ENCODE measurements at regions not wholly inside any gene's neighbourhood (a gene's known extent, or its start where the extent isn't known, plus 50 kb on each side); places are given as distances from the start of the nearest gene placed in this dataset.
A peak's percentile ranks its signal among the peaks of the same experiment; 100 is the strongest.
"Not testable (repeated sequence)": the region's sequence is repeated elsewhere in the genome, so short reads cannot be mapped to it uniquely, and the experiment has no call there.

DNA sequence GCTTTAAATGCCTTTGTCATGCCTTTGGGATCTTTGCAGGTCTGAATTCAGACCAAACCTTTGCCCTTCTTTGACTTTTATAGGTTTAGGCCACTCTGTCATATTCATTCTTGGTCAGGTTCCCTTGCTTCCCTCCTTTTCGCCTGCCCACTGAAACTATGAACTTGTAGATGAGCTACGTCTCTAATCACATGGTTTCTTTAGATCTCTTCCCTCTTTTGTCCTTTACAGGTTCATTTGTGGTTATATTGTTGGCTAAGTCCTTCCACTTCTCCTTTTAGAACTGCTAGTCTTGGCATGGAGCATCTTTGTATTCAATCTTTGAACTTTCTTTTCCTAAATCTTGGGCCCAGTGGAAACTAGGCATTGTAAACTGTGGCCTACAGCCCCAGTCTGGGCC lies 104.0 kb upstream of the ZEB1 start:
- H3K4me1 Mint-ChIP-seq (ENCODE audit: low read depth), result no peaks in the 10 kb centered on the region
- no peak overlapping the region for H3K27ac Mint-ChIP-seq
- no peaks in the 10 kb centered on the region for H3K36me3 Mint-ChIP-seq (ENCODE audit: low read depth)
- H3K27me3 Mint-ChIP-seq, result no peaks in the 10 kb centered on the region
- no peak overlapping the region for H3K4me3 Mint-ChIP-seq
- H3K9me3 Mint-ChIP-seq, result no peaks in the 10 kb centered on the region

DNA sequence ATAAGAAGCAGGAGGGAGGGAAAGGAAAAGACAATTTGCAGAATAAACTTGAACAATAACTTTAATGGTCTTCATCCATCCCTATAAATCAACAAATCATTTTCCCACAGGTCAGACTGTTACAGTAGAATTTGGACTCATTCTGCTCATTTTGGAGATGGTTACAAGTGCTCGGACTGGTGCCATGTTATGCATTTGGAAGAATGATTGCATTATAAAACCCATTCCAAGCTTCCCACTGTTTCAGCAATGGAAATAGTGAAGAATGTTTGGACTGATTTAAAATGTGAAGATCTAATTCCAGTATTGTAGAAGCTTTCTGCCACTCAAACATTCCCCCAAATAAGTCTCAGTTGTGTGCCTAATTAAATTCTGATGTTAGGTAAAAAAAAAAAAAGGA lies 99.7 kb upstream of the ZEB1 start:
- H3K4me1 Mint-ChIP-seq (ENCODE audit: low read depth), result no peaks in the 10 kb centered on the region
- no peak overlapping the region for H3K27ac Mint-ChIP-seq
- no peaks in the 10 kb centered on the region for H3K27me3 Mint-ChIP-seq

DNA sequence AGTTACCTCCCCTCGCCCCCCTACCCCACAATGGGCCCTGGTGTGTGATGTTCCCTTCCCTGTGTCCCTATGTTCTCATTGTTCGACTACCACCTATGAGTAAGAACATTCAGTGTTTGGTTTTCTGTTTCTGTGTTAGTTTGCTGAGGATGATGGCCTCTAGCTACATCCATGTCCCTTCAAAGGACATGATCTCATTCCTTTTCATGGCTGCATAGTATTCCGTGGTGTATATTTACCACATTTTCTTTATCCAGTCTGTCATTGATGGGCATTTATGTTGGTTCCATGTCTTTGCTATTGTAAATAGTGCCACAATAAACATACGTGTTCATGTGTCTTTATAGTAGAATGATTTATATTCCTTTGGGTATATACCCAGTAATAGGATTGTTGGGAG lies 90.2 kb upstream of the ZEB1 start:
- H3K4me3 Mint-ChIP-seq; H3K27ac Mint-ChIP-seq; H3K36me3 Mint-ChIP-seq (ENCODE audit: low read depth); H3K9me3 Mint-ChIP-seq; H3K27me3 Mint-ChIP-seq; H3K4me1 Mint-ChIP-seq (ENCODE audit: low read depth): not testable (repeated sequence)

More for the DNA sequence above, 99.7 kb upstream of the ZEB1 start:
- H3K9me3 Mint-ChIP-seq, result no peaks in the 10 kb centered on the region
- H3K4me3 Mint-ChIP-seq, result no peak overlapping the region
- no peaks in the 10 kb centered on the region for H3K36me3 Mint-ChIP-seq (ENCODE audit: low read depth)

DNA sequence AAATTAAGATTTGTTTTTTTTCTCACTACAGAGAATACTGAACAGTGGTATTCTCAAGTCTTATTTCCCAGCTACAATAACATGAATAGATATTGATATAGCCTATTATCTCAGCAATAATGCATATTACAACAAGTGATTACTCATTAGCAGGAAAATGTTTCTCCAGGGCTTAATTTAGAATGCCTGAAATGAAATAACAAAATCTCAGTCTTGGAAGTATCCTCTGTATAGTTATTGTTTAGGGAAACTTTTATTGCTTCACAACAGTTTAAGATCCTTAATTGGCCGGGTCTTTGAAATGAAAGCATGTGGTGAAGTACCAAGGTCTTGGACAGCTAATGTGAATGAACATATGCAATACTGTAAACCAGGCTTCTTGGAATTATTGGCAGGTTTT lies 79.1 kb upstream of the ZEB1 start:
- H3K4me1 Mint-ChIP-seq (ENCODE audit: low read depth), result peaks cover 18% of the 10 kb centered on the region
- H3K27ac Mint-ChIP-seq, result no peak overlapping the region
- H3K36me3 Mint-ChIP-seq (ENCODE audit: low read depth), result no peaks in the 10 kb centered on the region
- H3K27me3 Mint-ChIP-seq, result no peaks in the 10 kb centered on the region
- H3K9me3 Mint-ChIP-seq, result no peaks in the 10 kb centered on the region
- no peak overlapping the region for H3K4me3 Mint-ChIP-seq

DNA sequence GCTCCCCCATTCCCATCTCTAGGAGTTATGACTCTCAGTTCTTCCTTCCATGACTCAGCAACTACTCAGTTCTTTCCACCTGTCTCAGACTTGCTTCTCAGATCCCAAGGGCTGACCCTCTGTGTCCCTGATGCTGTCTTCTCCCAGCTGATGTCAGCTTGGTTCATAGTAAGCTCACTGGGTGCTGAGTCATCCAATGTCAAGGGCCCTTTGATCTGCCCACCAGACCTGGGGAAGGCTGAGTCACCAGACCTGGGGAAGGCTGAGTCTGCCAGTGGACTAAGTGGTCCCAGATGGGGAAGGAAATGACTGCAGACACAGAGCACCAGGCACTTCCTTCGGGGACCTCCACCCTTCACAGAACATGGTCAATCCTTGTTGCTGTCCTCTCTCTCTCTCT lies 76.1 kb upstream of the ZEB1 start:
- no peak overlapping the region for H3K4me3 Mint-ChIP-seq
- no peaks in the 10 kb centered on the region for H3K27me3 Mint-ChIP-seq
- H3K4me1 Mint-ChIP-seq (ENCODE audit: low read depth), result peaks cover 18% of the 10 kb centered on the region
- H3K36me3 Mint-ChIP-seq (ENCODE audit: low read depth), result no peaks in the 10 kb centered on the region
- peaks cover under 1% of the 10 kb centered on the region for H3K9me3 Mint-ChIP-seq
- H3K27ac Mint-ChIP-seq, result peak overlapping the region; percentile 34

DNA sequence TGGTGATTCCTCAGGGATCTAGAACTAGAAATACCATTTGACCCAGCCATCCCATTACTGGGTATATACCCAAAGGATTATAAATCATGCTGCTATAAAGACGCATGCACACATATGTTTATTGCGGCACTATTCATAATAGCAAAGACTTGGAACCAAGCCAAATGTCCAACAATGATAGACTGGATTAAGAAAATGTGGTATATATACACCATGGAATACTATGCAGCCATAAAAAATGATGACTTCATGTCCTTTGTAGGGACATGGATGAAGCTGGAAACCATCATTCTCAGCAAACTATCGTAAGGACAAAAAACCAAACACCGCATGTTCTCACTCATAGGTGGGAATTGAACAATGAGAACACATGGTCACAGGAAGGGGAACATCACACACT lies 67.9 kb upstream of the ZEB1 start:
- H3K27ac Mint-ChIP-seq; H3K4me1 Mint-ChIP-seq (ENCODE audit: low read depth); H3K27me3 Mint-ChIP-seq; H3K4me3 Mint-ChIP-seq; H3K9me3 Mint-ChIP-seq; H3K36me3 Mint-ChIP-seq (ENCODE audit: low read depth): not testable (repeated sequence)

DNA sequence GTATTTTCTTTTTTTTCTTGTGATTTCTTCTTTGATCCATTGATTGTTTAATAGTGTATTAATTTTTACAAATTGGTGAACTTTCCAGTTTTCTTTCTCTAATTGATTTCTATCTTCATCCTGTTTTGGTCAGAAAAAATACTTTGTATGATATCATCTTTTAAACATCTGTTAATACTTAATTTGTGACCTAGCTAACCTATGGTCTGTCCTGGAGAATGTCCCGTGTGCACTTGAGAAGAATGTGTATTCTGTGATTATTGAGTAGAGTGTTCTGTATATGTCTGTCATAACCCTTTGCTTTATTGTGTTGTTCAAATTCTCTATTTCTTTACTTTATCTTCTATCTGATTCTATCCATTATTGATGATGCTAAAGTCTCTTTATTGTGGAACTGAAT lies 65.8 kb upstream of the ZEB1 start:
- Mint-ChIP-seq H3K27me3 (peaks cover 15% of the 10 kb centered on the region), H3K4me1 (ENCODE audit: low read depth) (no peaks in the 10 kb centered on the region), H3K9me3 (no peaks in the 10 kb centered on the region), H3K36me3 (ENCODE audit: low read depth) (no peaks in the 10 kb centered on the region), H3K27ac (no peak overlapping the region), H3K4me3 (no peak overlapping the region)

DNA sequence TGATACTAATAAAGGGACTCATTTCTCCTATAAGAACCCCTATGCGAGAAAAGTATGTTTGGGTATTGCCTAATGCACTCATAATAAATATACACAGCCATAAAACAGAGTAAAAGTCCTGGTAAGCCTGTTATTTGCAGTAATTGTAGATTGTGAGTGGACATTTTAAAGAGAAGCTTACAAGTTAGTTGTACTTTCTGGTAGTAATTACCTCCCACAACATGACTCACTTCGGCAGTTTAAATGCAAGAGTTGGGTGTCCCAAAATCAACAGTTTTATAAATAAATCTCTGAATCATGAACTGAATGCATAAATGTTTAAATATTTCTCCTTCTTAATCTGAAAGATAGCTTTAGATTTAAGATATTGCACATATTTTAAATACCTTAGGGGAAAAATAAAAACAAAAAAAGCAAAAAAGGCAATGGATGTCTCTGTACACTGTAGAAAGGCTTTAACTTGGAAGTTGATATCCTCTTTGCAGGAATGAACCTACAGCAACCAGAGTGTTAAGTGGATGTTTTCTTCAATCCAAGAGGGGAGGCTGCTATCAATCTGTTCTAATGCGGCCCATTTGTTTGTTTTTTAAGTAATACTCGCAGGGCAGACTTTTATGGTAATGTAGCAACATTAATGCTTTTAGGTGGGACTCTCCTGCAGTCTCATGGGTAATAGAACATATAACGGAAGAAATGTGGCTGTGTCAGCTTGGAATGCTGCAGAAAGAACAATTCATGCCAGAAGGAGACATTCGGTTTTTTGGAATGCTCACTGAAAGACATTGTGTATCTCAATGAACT lies 57.3 kb upstream of the ZEB1 start:
- Mint-ChIP-seq H3K4me3 (no peak overlapping the region), H3K27ac (no peak overlapping the region), H3K4me1 (ENCODE audit: low read depth) (no peaks in the 10 kb centered on the region), H3K27me3 (peaks cover 5% of the 10 kb centered on the region), H3K9me3 (no peaks in the 10 kb centered on the region), H3K36me3 (ENCODE audit: low read depth) (no peaks in the 10 kb centered on the region)

DNA sequence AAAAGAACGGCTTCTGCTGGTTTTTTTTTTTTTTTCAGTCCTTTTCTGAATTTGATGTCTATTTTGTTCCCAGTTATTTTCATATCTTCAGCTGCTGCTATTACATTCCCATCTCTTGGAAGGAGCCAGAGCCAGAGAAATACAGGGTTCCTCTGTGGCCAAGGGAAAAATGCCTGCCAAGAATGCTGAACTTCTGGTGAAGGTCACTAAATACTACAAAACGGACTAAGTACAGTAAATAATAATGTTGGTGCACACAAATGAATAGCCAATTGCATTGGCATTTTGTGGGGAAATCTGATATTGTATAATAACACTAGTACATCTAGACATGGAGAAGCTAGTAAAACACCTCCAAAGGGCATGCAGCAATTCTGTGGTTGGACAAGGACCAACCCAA lies 56.3 kb upstream of the ZEB1 start:
- Mint-ChIP-seq H3K4me3 (no peak overlapping the region), H3K9me3 (no peaks in the 10 kb centered on the region), H3K4me1 (ENCODE audit: low read depth) (no peaks in the 10 kb centered on the region), H3K27me3 (peaks cover 3% of the 10 kb centered on the region), H3K27ac (no peak overlapping the region), H3K36me3 (ENCODE audit: low read depth) (no peaks in the 10 kb centered on the region)

DNA sequence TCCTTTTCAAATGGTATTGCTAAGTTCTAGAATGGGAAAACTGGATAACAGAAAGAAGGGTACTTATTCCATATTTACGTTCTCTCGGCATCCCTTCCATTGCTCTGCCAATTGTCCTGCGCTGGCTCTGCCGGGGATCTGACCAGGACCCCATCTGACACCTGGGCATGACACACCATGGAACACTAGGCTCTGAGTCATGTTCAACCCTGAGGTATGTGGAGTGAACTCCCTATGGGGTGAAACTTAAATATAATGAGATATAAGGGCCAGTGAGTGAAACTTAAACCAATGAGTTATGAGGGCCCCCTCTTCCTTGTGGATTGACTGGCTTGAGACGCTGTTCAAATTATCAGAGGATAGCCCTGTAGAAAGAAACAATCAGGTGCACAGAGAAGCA lies 55.1 kb upstream of the ZEB1 start:
- Mint-ChIP-seq H3K27ac (no peak overlapping the region), H3K4me3 (no peak overlapping the region), H3K4me1 (ENCODE audit: low read depth) (no peaks in the 10 kb centered on the region), H3K36me3 (ENCODE audit: low read depth) (no peaks in the 10 kb centered on the region), H3K27me3 (no peaks in the 10 kb centered on the region), H3K9me3 (no peaks in the 10 kb centered on the region)

DNA sequence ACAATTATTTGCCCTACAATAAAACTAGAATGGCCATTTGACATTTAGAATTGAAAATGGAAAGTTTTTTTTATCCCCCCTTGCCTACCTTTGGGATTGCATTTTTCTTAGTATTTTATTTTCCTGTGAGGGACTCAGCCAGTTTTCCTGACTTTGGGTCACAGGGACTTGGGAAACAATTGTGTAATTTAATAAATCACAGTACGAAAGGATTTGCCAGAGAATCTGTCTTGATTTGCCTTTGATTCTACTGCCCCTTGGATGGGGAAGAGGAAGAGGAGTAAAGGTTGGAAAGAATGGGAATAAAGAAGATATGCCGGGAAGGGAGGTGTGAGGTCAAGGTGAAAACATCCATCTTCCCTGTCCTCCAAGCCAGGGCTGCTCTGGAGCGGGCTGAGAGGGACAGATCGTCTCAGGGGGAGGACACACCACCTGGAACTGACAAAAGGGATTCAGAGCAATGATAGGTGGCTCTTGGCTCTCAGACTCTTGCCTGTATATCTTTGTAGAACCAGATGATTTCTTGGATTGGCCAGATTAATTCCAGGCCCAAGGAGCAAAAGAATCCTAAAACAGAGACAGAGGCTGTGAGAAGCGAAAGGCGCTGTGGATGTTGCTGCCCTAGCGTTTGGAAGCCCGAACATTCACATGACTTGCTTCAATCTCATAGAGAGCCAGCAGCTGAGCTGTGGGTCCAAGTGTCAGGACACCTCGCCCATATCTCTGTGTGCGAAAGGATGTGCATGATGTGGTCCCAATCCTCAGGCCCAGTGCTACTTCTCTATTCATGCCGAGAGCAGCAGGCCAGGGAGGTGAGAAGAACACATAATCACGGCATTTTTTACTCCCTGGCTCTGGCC lies 50.3 kb upstream of the ZEB1 start:
- H3K4me1 Mint-ChIP-seq (ENCODE audit: low read depth), result no peaks in the 10 kb centered on the region
- H3K27me3 Mint-ChIP-seq, result no peaks in the 10 kb centered on the region
- peaks cover 5% of the 10 kb centered on the region for H3K36me3 Mint-ChIP-seq (ENCODE audit: low read depth)
- no peak overlapping the region for H3K27ac Mint-ChIP-seq
- H3K9me3 Mint-ChIP-seq, result peaks cover 10% of the 10 kb centered on the region
- H3K4me3 Mint-ChIP-seq, result no peak overlapping the region
